Common myeloid progenitor, CD34-positive (primary cell): ENCODE measurements at regions not wholly inside any gene's neighbourhood (a gene's known extent, or its start where the extent isn't known, plus 50 kb on each side); places are given as distances from the start of the nearest gene placed in this dataset.
A peak's percentile ranks its signal among the peaks of the same experiment; 100 is the strongest.

ENCODE experiments used
- CTCF ChIA-PET: fragments of 350-600 bp; sonication (Branson Sonifier 250); formaldehyde crosslinking; loops from one replicate; lab custom pipeline; 2021; ENCODE audit warnings: antibody characterized with exemption; lab: Charles Lee
- POLR2A ChIA-PET: fragments of 350-600 bp; sonication (Branson Sonifier 250); formaldehyde crosslinking; loops from one replicate; lab custom pipeline; 2021; ENCODE audit warnings: antibody characterized with exemption; lab: Charles Lee
- DNase-seq, 3 donors: peaks; one replicate each; pipeline versions ENCODE4 v3.0.0 to v3.0.0-alpha.2; 2013
- H3K27ac ChIP-seq, 2 experiments: 1 replicate in 1 of 2; 2 replicates in 1 of 2; pipeline ENCODE4 v1.7.0; 2013; ENCODE audit warnings: inconsistent platforms in 2 of 2, low read length in 2 of 2, mild to moderate bottlenecking in 2 of 2, low read depth in 1 of 2, moderate library complexity in 1 of 2; ENCODE audit not compliant: severe bottlenecking in 2 of 2, insufficient read depth in 1 of 2, poor library complexity in 1 of 2
- H3K27me3 ChIP-seq, 5 experiments: replicated peaks in 2 of 5; 1 replicate in 3 of 5; 2 replicates in 2 of 5; pipeline versions ENCODE4 v1.6.1 to v1.7.0; 2013; ENCODE audit warnings: low read length in 4 of 5, mild to moderate bottlenecking in 2 of 5, moderate library complexity in 2 of 5, inconsistent platforms in 1 of 5; ENCODE audit not compliant: insufficient read depth in 5 of 5, control insufficient read depth in 4 of 5
- H3K36me3 ChIP-seq, 4 experiments: 1 replicate in 2 of 4; 2 replicates in 2 of 4; pipeline versions ENCODE4 v1.6.1 to v1.7.0; 2013; ENCODE audit warnings: low read length in 3 of 4, control low read depth in 1 of 4, mild to moderate bottlenecking in 1 of 4; ENCODE audit not compliant: control insufficient read depth in 4 of 4, insufficient read depth in 4 of 4
- H3K4me1 ChIP-seq, 4 experiments: 1 replicate in 3 of 4; 2 replicates in 1 of 4; pipeline versions ENCODE4 v1.6.1 to v1.7.1; 2013; ENCODE audit warnings: low read length in 3 of 4, mild to moderate bottlenecking in 3 of 4, control low read depth in 1 of 4, inconsistent platforms in 1 of 4, moderate library complexity in 1 of 4; ENCODE audit not compliant: control insufficient read depth in 4 of 4, insufficient read depth in 4 of 4; ENCODE audit errors: control extremely low read depth in 1 of 4
- H3K4me3 ChIP-seq, 7 experiments: 1 replicate in 4 of 7; 2 replicates in 3 of 7; pipeline versions ENCODE4 v1.5.1 to v1.7.0; 2013; ENCODE audit warnings: mild to moderate bottlenecking in 7 of 7, low read length in 6 of 7, moderate library complexity in 6 of 7, inconsistent platforms in 2 of 7, low read depth in 2 of 7, control low read depth in 1 of 7; ENCODE audit not compliant: insufficient read depth in 4 of 7, control insufficient read depth in 1 of 7; ENCODE audit errors: extremely low read depth in 1 of 7
- H3K9me3 ChIP-seq, 5 experiments: 1 replicate in 4 of 5; 2 replicates in 1 of 5; pipeline versions ENCODE4 v1.6.1 to v1.7.1; 2013; ENCODE audit warnings: low read length in 4 of 5, mild to moderate bottlenecking in 2 of 5, inconsistent platforms in 1 of 5, low read depth in 1 of 5, moderate library complexity in 1 of 5; ENCODE audit not compliant: control insufficient read depth in 4 of 5, insufficient read depth in 2 of 5; ENCODE audit errors: control extremely low read depth in 1 of 5
- WGBS: methylation state at CpG from one replicate; pipeline ENCODE4 v1.1.5; 2013; ENCODE audit not compliant: insufficient coverage; 5-methylcytosine and 5-hydroxymethylcytosine counted together

GRCh38 chr6:27133281-27134227 lies 113.9 kb upstream of the PRSS16 start:
- Histone ChIP-seq H3K36me3 (no peaks in the 10 kb centered on the region), H3K4me1 (peaks cover 14 to 74% (median 44%) of the 10 kb centered on the region in 4 experiments), H3K9me3 (no peaks in the 10 kb centered on the region), H3K27ac (peak overlapping the region; percentile 50 to 88), H3K27me3 (no peaks in the 10 kb centered on the region), H3K4me3 (peak overlapping the region; percentile 68 to 92 (median 84))
- whole genome bisulfite sequencing = 0% methylated on average over 30 of the region's 43 CpGs
- DNase-seq = peak in 2 of 3 donors; percentile 86 to 89
- POLR2A ChIA-PET = interaction anchor here (0.5 to 4.2 kb wide), 10 partner anchors 10 to 1100 kb away, joined by 3 to 46 read pairs (median 4); a partner anchor contains a TSS
- CTCF ChIA-PET = interaction anchor here (1.1 to 1.6 kb wide), 3 partner anchors 10 to 935 kb away, joined by 3 to 8 read pairs (median 6); no protein-coding TSS in a partner anchor

GRCh38 chr6:27135087-27135657 lies 112.3 kb upstream of the PRSS16 start:
- Histone ChIP-seq H3K9me3 (no peaks in the 10 kb centered on the region), H3K36me3 (no peaks in the 10 kb centered on the region), H3K27ac (peak overlapping the region in 1 of 2 experiments; percentile 88), H3K27me3 (no peaks in the 10 kb centered on the region), H3K4me1 (peaks cover 19 to 71% (median 54%) of the 10 kb centered on the region in 4 experiments), H3K4me3 (peak overlapping the region in 1 of 7 experiments; percentile 36)
- WGBS = 88% methylated on average over 2 of the region's 3 CpGs
- ChIA-PET CTCF (no interaction called here), POLR2A (no interaction called here)
- no peak for DNase-seq

GRCh38 chr6:27136077-27136644 lies 111.3 kb upstream of the PRSS16 start:
- Histone ChIP-seq H3K27me3 (no peaks in the 10 kb centered on the region), H3K4me3 (peak overlapping the region in 1 of 7 experiments; percentile 4), H3K9me3 (no peaks in the 10 kb centered on the region), H3K27ac (peak overlapping the region in 1 of 2 experiments; percentile 88), H3K4me1 (peaks cover 19 to 67% (median 51%) of the 10 kb centered on the region in 4 experiments), H3K36me3 (no peaks in the 10 kb centered on the region)
- POLR2A ChIA-PET = no interaction called here
- DNase-seq = no peak
- WGBS = 100% methylated on average over 1 of the region's 6 CpGs
- CTCF ChIA-PET = interaction anchor here (1.2 kb wide), 1 partner anchor 11 kb away, joined by 3 read pairs; a partner anchor contains a TSS

GRCh38 chr6:27136978-27137814 lies 110.3 kb upstream of the PRSS16 start:
- H3K4me3 ChIP-seq = peak overlapping the region in 1 of 7 experiments; percentile 19
- peaks cover 0 to 2% (median 0%) of the 10 kb centered on the region in 4 experiments for H3K36me3 ChIP-seq
- WGBS = 100% methylated on average over 2 of the region's 5 CpGs
- peak overlapping the region in 1 of 2 experiments; percentile 79 for H3K27ac ChIP-seq
- no peak for DNase-seq
- H3K4me1 ChIP-seq = peaks cover 24 to 70% (median 54%) of the 10 kb centered on the region in 4 experiments
- POLR2A ChIA-PET = no interaction called here
- CTCF ChIA-PET = interaction anchor here (0.6 to 1.2 kb wide), 3 partner anchors 10 to 41 kb away, joined by 3 to 4 read pairs (median 3); a partner anchor contains a TSS
- H3K9me3 ChIP-seq = no peaks in the 10 kb centered on the region
- H3K27me3 ChIP-seq = no peaks in the 10 kb centered on the region

- 81% methylated on average over 2 of the region's 3 CpGs for WGBS
- H3K36me3 ChIP-seq = peaks cover 0 to 7% (median 2%) of the 10 kb centered on the region in 4 experiments
- peaks cover 24 to 72% (median 54%) of the 10 kb centered on the region in 4 experiments for H3K4me1 ChIP-seq
- CTCF ChIA-PET = interaction anchor here (0.9 to 1.8 kb wide), 5 partner anchors 9 to 28 kb away, joined by 3 to 6 read pairs (median 3); a partner anchor contains a TSS
- POLR2A ChIA-PET = interaction anchor here (1.5 kb wide), 1 partner anchor 9 kb away, joined by 4 read pairs; a partner anchor contains a TSS
- peak overlapping the region in 1 of 2 experiments; percentile 79 for H3K27ac ChIP-seq
- H3K4me3 ChIP-seq = peak overlapping the region in 3 of 7 experiments; percentile 4 to 82 (median 79)
- no peak for DNase-seq
- H3K27me3 ChIP-seq = no peaks in the 10 kb centered on the region
- no peaks in the 10 kb centered on the region for H3K9me3 ChIP-seq
Measured at GRCh38 chr6:27138406-27138805, 109.1 kb upstream of the PRSS16 start.
